SK-N-SH (cell line): ENCODE measurements at regions not wholly inside any gene's neighbourhood (a gene's known extent, or its start where the extent isn't known, plus 50 kb on each side); places are given as distances from the start of the nearest gene placed in this dataset.

Experiments
- CTCF ChIA-PET: fragments of 300-600, 350-600 bp; formaldehyde crosslinking; extraction: SDS; loops from one replicate; lab custom pipeline; 2021; lab: Yijun Ruan, JAX
- POLR2A ChIA-PET: fragments of 350-600 bp; sonication (Branson Sonifier 250); formaldehyde crosslinking; extraction: SDS; loops from one replicate; lab custom pipeline; 2020; ENCODE audit warnings: antibody characterized with exemption, inconsistent platforms; lab: Yijun Ruan, JAX
- DNase-seq: peaks from one replicate; pipeline ENCODE4 v3.0.0; 2012
- H2AFZ ChIP-seq: fragments of 200-600 bp; sonication (generic); 2 replicates; pipeline ENCODE4 v1.8.1; 2016; ENCODE audit warnings: antibody characterized with exemption, mild to moderate bottlenecking, low read depth
- H3F3A ChIP-seq: fragments of 200-600 bp; sonication (generic); replicated peaks from 2 replicates; pipeline ENCODE3; 2016; ENCODE audit warnings: antibody characterized with exemption, mild to moderate bottlenecking; ENCODE audit not compliant: insufficient read depth
- H3K27ac ChIP-seq, 2 experiments: fragments of 200-500 bp in 1 of 2; fragments of 200-600 bp in 1 of 2; sonication (Bioruptor generic) in 1 of 2; sonication (generic), shearing (Covaris generic) in 1 of 2; 2 replicates each; pipeline versions ENCODE4 v1.5.1 to v1.6.1; 2014 to 2016; ENCODE audit warnings: low read depth in 2 of 2, inconsistent platforms in 1 of 2, low read length in 1 of 2, mild to moderate bottlenecking in 1 of 2, mixed read lengths in 1 of 2
- H3K27me3 ChIP-seq: fragments of 200-600 bp; sonication (generic), shearing (Covaris generic); 2 replicates; pipeline ENCODE4 v1.6.1; 2016; ENCODE audit warnings: mixed run types; ENCODE audit not compliant: insufficient read depth
- H3K36me3 ChIP-seq, 2 experiments: fragments of 200-500 bp in 1 of 2; fragments of 200-600 bp in 1 of 2; sonication (Bioruptor generic) in 1 of 2; sonication (generic) in 1 of 2; replicated peaks in 1 of 2; 2 replicates each; pipeline versions ENCODE3 to v1.5.1; 2014 to 2016; ENCODE audit warnings: low read length in 1 of 2, mild to moderate bottlenecking in 1 of 2; ENCODE audit not compliant: insufficient read depth in 2 of 2, control insufficient read depth in 1 of 2
- H3K4me1 ChIP-seq, 2 experiments: fragments of 200-500 bp in 1 of 2; fragments of 200-600 bp in 1 of 2; sonication (Bioruptor generic) in 1 of 2; sonication (generic), shearing (Covaris generic) in 1 of 2; 2 replicates each; pipeline versions ENCODE4 v1.5.1 to v1.6.1; 2014 to 2016; ENCODE audit warnings: low read depth in 1 of 2, low read length in 1 of 2, mixed run types in 1 of 2; ENCODE audit not compliant: insufficient read depth in 2 of 2, control insufficient read depth in 1 of 2
- H3K4me2 ChIP-seq: fragments of 200-600 bp; sonication (generic), shearing (Covaris generic); 2 replicates; pipeline ENCODE4 v1.6.1; 2017; ENCODE audit warnings: mixed run types
- H3K4me3 ChIP-seq, 2 experiments: fragments of 200-500 bp in 1 of 2; fragments of 200-600 bp in 1 of 2; sonication (Bioruptor generic) in 1 of 2; sonication (generic), shearing (Covaris generic) in 1 of 2; 2 replicates each; pipeline versions ENCODE4 v1.5.1 to v1.8.1; 2014 to 2016; ENCODE audit warnings: low read depth in 2 of 2, inconsistent platforms in 1 of 2, low read length in 1 of 2, mild to moderate bottlenecking in 1 of 2, mixed read lengths in 1 of 2, moderate library complexity in 1 of 2
- H3K79me2 ChIP-seq: fragments of 200-600 bp; sonication (generic); 2 replicates; pipeline ENCODE4 v1.8.1; 2017; ENCODE audit warnings: mild to moderate bottlenecking; ENCODE audit not compliant: insufficient read depth
- H3K9ac ChIP-seq: fragments of 200-600 bp; sonication (generic); 2 replicates; pipeline ENCODE4 v1.6.1; 2017; ENCODE audit warnings: mixed run types
- H3K9me2 ChIP-seq: fragments of 200-600 bp; sonication (generic); 2 replicates; pipeline ENCODE4 v1.6.1; 2017; ENCODE audit warnings: mixed run types
- H3K9me3 ChIP-seq: fragments of 200-600 bp; sonication (generic); 2 replicates; pipeline ENCODE4 v1.6.1; 2017; ENCODE audit warnings: mixed run types, mild to moderate bottlenecking, moderate library complexity
- H4K20me1 ChIP-seq: fragments of 200-600 bp; sonication (generic); 2 replicates; pipeline ENCODE4 v1.6.1; 2017; ENCODE audit warnings: mild to moderate bottlenecking, mixed run types; ENCODE audit not compliant: insufficient read depth
- ELF1 ChIP-seq: IDR thresholded peaks from 2 replicates; pipeline ENCODE4 v1.4.0; 2012
- EZH2phosphoT487 ChIP-seq: fragments of 200-600 bp; sonication (generic); IDR thresholded peaks from 2 replicates; pipeline ENCODE4 v1.6.1; 2017; ENCODE audit warnings: low read depth, mixed run types, mild to moderate bottlenecking, antibody characterized with exemption, moderate library complexity, borderline replicate concordance
- FOSL2 ChIP-seq: IDR thresholded peaks from 2 replicates; pipeline ENCODE4 v1.4.0; 2012; ENCODE audit warnings: low read depth, mild to moderate bottlenecking, moderate library complexity, borderline replicate concordance
- FOXJ3 ChIP-seq: sonication (generic); formaldehyde crosslinking; IDR thresholded peaks from 2 replicates; pipeline ENCODE4 v1.5.1; 2020; ENCODE audit warnings: mild to moderate bottlenecking, missing genetic modification reagents
- NRF1 ChIP-seq: IDR thresholded peaks from 2 replicates; pipeline ENCODE4 v1.6.1; 2012; ENCODE audit warnings: low read depth, mild to moderate bottlenecking, low read length
- PBX3 ChIP-seq: IDR thresholded peaks from 2 replicates; pipeline ENCODE4; 2012
- RCOR1 ChIP-seq: fragments of 150-350 bp; IDR thresholded peaks from 2 replicates; pipeline ENCODE4 v1.6.1; 2017; ENCODE audit warnings: antibody characterized with exemption, low read length
- REST ChIP-seq: IDR thresholded peaks from 2 replicates; pipeline ENCODE4 v1.6.1; 2012; ENCODE audit warnings: mild to moderate bottlenecking, low read depth, low read length, moderate library complexity
- RXRA ChIP-seq: IDR thresholded peaks from 2 replicates; pipeline ENCODE4 v1.4.0; 2012; ENCODE audit warnings: low read depth, mild to moderate bottlenecking, borderline replicate concordance
- SMC3 ChIP-seq: IDR thresholded peaks from 2 replicates; pipeline ENCODE4 v1.6.1; 2012; ENCODE audit warnings: low read depth, low read length, improper control_type of control experiment
- TAF1 ChIP-seq: IDR thresholded peaks from 2 replicates; pipeline ENCODE4 v1.6.1; 2012; ENCODE audit warnings: low read depth, mild to moderate bottlenecking, low read length, moderate library complexity, borderline replicate concordance
- TCF12 ChIP-seq: IDR thresholded peaks from 2 replicates; pipeline ENCODE4 v1.4.0; 2012
- TEAD4 ChIP-seq: IDR thresholded peaks from 2 replicates; pipeline ENCODE4 v1.4.0; 2012; ENCODE audit warnings: mild to moderate bottlenecking, borderline replicate concordance; ENCODE audit not compliant: insufficient read depth
- WGBS: methylation state at CpG from one replicate; pipeline ENCODE4 v1.1.6; 2017; ENCODE audit warnings: low lambda C conversion rate; 5-methylcytosine and 5-hydroxymethylcytosine counted together

- no peak for DNase-seq
- H3K4me2 ChIP-seq, result no peak overlapping the region
- TF ChIP-seq EZH2phosphoT487 (no peak), REST (no peak), ELF1 (no peak), FOXJ3 (CRISPR knock-in tag) (no peak), TEAD4 (no peak), PBX3 (no peak), TAF1 (no peak), TCF12 (no peak), NRF1 (no peak), SMC3 (no peak)
- 27% methylated on average over 3 of the region's 3 CpGs for WGBS
- H3K9me2 ChIP-seq, result no peaks in the 10 kb centered on the region
- no peaks in the 10 kb centered on the region for H3K27me3 ChIP-seq
- peaks cover 0 to 6% of the 10 kb centered on the region in 2 experiments; a peak in 1 of 4 replicates for H3K4me1 ChIP-seq
- POLR2A ChIA-PET, result no interaction called here
- H3K9ac ChIP-seq, result no peak overlapping the region
- no peaks in the 10 kb centered on the region for H3K9me3 ChIP-seq
- H3K36me3 ChIP-seq, result no peaks in the 10 kb centered on the region
- no peaks in the 10 kb centered on the region for H3F3A ChIP-seq
- CTCF ChIA-PET, result interaction anchor here (1.0 to 2.3 kb wide), 7 partner anchors 8 to 319 kb away, joined by 3 to 15 read pairs (median 6); partner anchors contain the start of gene STOX2
- H2AFZ ChIP-seq, result no peak overlapping the region
- no peak overlapping the region; a peak in 1 of 4 replicates for H3K27ac ChIP-seq
- H3K79me2 ChIP-seq, result no peaks in the 10 kb centered on the region
- no peak overlapping the region for H3K4me3 ChIP-seq
- no peaks in the 10 kb centered on the region for H4K20me1 ChIP-seq
Observed at GRCh38 chr4:183848805-183849204, 56.3 kb upstream of the STOX2 start.

- Histone ChIP-seq H3K9me2 (no peaks in the 10 kb centered on the region), H3K4me3 (no peak overlapping the region), H4K20me1 (no peaks in the 10 kb centered on the region), H2AFZ (no peak overlapping the region), H3K4me2 (no peak overlapping the region), H3K4me1 (peaks cover 0 to 10% of the 10 kb centered on the region in 2 experiments; a peak in 1 of 4 replicates), H3K9ac (no peak overlapping the region), H3K27me3 (peaks cover 6% of the 10 kb centered on the region), H3K79me2 (no peaks in the 10 kb centered on the region), H3K9me3 (no peaks in the 10 kb centered on the region), H3K27ac (no peak overlapping the region; a peak in 1 of 4 replicates), H3K36me3 (no peaks in the 10 kb centered on the region), H3F3A (no peaks in the 10 kb centered on the region)
- no peak for TF ChIP-seq FOSL2
- no peak for TF ChIP-seq RCOR1
- TF ChIP-seq RXRA, result no peak
- ChIA-PET POLR2A (no interaction called here), CTCF (interaction anchor here (0.9 to 1.3 kb wide), 2 partner anchors 247 to 315 kb away, joined by 3 read pairs; no protein-coding TSS in a partner anchor)
- no peak for DNase-seq
- 50% methylated on average over 7 of the region's 10 CpGs for WGBS
Observed at GRCh38 chr4:183852910-183853547, 52.1 kb upstream of the STOX2 start.
